ENCODE measurements at regions not wholly inside any gene's neighbourhood (a gene's known extent, or its start where the extent isn't known, plus 50 kb on each side); places are given as distances from the start of the nearest gene placed in this dataset.

- no peaks in the 10 kb centered on the region for H3K36me3 ChIP-seq (ENCODE audit: control insufficient read depth, insufficient read depth, low read length)
- H3K27me3 Mint-ChIP-seq (ENCODE audit: insufficient read depth, unreplicated experiment): peaks cover 9% of the 10 kb centered on the region
- H3K4me3 Mint-ChIP-seq (ENCODE audit: unreplicated experiment): no peak overlapping the region
These were observed 132.9 kb upstream of the FOXF1 start for GRCh38 chr16:86377251-86378022.

DNA sequence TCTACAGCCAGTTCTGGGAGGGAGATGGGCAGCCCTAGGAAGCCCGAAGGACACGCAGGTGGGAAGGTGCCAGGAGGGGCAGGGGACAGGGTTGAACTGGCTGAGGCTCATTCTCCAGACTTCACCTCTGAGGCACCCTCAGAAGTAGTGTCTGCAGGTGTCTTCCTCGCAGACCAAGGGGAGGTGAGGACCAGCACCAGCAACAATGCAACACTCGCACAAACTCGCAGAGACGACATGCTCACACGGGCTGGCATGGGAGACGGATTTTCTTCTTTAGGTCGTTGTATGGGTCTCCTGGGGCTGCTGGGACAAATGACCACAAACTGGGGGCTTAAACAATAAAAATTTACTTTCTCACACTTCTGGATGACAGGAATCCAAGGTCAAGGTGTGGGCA is 132.2 kb upstream of the FOXF1 start:
- H3K36me3 Mint-ChIP-seq (ENCODE audit: insufficient read depth, unreplicated experiment): no peaks in the 10 kb centered on the region
- H3K9me3 Mint-ChIP-seq (ENCODE audit: unreplicated experiment): peaks cover 22% of the 10 kb centered on the region
- TF ChIP-seq, protein P1, sequence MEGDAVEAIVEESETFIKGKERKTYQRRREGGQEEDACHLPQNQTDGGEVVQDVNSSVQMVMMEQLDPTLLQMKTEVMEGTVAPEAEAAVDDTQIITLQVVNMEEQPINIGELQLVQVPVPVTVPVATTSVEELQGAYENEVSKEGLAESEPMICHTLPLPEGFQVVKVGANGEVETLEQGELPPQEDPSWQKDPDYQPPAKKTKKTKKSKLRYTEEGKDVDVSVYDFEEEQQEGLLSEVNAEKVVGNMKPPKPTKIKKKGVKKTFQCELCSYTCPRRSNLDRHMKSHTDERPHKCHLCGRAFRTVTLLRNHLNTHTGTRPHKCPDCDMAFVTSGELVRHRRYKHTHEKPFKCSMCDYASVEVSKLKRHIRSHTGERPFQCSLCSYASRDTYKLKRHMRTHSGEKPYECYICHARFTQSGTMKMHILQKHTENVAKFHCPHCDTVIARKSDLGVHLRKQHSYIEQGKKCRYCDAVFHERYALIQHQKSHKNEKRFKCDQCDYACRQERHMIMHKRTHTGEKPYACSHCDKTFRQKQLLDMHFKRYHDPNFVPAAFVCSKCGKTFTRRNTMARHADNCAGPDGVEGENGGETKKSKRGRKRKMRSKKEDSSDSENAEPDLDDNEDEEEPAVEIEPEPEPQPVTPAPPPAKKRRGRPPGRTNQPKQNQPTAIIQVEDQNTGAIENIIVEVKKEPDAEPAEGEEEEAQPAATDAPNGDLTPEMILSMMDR (IDR thresholded peaks at IDR 0.05; ENCODE audit: insufficient read depth in 1 of 2, low read depth in 1 of 2, low read length in 1 of 2, severe bottlenecking in 1 of 2, unreplicated experiment in 1 of 2): no peak
- peaks cover 9% of the 10 kb centered on the region for H3K27me3 Mint-ChIP-seq (ENCODE audit: insufficient read depth, unreplicated experiment)
- H3K4me3 Mint-ChIP-seq (ENCODE audit: unreplicated experiment): no peak overlapping the region
- no peak overlapping the region for H3K4me3 ChIP-seq (ENCODE audit: low read depth, low read length)
- intact Hi-C loops (cut with micrococcal nuclease; ENCODE audit: unreplicated experiment): no loop called here
- no peak overlapping the region for H3K27ac Mint-ChIP-seq (ENCODE audit: unreplicated experiment)
- no peaks in the 10 kb centered on the region for H3K4me1 ChIP-seq
- no peak for DNase-seq
- ChIA-PET CTCF (no interaction called here), POLR2A (no interaction called here)
- no peaks in the 10 kb centered on the region for H3K9me3 ChIP-seq
- H3K36me3 ChIP-seq (ENCODE audit: control insufficient read depth, insufficient read depth, low read length): no peaks in the 10 kb centered on the region
- BruUV-seq (replicated peaks): no TSS peak
- no peaks in the 10 kb centered on the region for H3K27me3 ChIP-seq (replicated peaks; ENCODE audit: control insufficient read depth, insufficient read depth, low read length)
- peaks cover 2% of the 10 kb centered on the region for H3K4me1 Mint-ChIP-seq (ENCODE audit: low read depth, unreplicated experiment)

More at GRCh38 chr16:86377251-86378022, 132.9 kb upstream of the FOXF1 start:
- POLR2A ChIA-PET: no interaction called here
- no peak overlapping the region for H3K4me3 ChIP-seq (ENCODE audit: low read depth, low read length)
- DNase-seq: no peak
- intact Hi-C loops (cut with micrococcal nuclease; ENCODE audit: unreplicated experiment): no loop called here
- 0 out of 2 replicates have a peak, but pooled peaks cover 4% of the 10 kb centered on the region for H3K9me3 ChIP-seq
- no peaks in the 10 kb centered on the region for H3K27me3 ChIP-seq (replicated peaks; ENCODE audit: control insufficient read depth, insufficient read depth, low read length)
- TF ChIP-seq, protein P1 (IDR thresholded peaks at IDR 0.05; ENCODE audit: insufficient read depth in 1 of 2, low read depth in 1 of 2, low read length in 1 of 2, severe bottlenecking in 1 of 2, unreplicated experiment in 1 of 2): no peak
- peaks cover 19% of the 10 kb centered on the region for H3K9me3 Mint-ChIP-seq (ENCODE audit: unreplicated experiment)
- H3K4me1 ChIP-seq: no peaks in the 10 kb centered on the region
- H3K36me3 Mint-ChIP-seq (ENCODE audit: insufficient read depth, unreplicated experiment): no peaks in the 10 kb centered on the region
- H3K27ac Mint-ChIP-seq (ENCODE audit: unreplicated experiment): no peak overlapping the region
- BruUV-seq (replicated peaks): no TSS peak
- no peaks in the 10 kb centered on the region for H3K4me1 Mint-ChIP-seq (ENCODE audit: low read depth, unreplicated experiment)
- CTCF ChIA-PET: no interaction called here

DNA sequence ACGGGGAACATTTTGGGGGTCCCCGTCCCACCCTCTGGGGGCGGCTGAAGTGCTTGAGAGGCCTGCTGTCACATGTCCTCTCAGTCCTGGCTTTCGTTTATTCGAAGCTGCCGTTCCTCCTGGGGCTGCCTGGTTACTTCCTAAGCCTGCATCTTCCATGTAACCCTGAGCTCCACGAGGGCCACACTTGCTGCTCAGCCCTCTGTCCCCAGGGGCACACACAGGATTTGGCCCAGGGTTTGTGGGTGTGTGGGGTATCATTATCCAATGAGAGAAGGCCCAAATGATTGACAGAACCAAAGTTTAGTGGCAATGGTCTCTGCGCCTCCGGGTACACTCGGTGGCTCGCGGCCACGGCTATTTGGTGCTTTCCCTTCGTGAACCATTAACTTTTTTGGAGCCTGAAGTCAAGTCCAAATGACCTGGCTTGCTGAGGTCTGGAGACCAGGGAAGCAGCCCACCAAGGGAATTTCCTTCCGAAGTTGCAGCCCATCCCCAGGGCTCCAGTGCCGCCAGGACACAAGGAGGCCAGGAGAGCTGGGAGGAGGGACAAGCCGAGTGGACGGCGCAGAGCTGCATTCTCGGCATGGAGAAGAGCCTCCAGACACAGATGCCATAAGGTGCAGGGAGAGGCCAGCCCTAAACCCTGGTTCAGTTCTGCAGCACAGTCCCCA is 131.4 kb upstream of the FOXF1 start:
- CTCF ChIA-PET: interaction anchor here (0.8 kb wide), 1 partner anchor 39 kb away, joined by 5 read pairs; no protein-coding TSS in a partner anchor

More for the DNA sequence above, 131.4 kb upstream of the FOXF1 start:
- Mint-ChIP-seq H3K9me3 (ENCODE audit: unreplicated experiment) (peaks cover 30% of the 10 kb centered on the region), H3K4me1 (ENCODE audit: low read depth, unreplicated experiment) (peaks cover 10% of the 10 kb centered on the region), H3K27ac (ENCODE audit: unreplicated experiment) (no peak overlapping the region), H3K4me3 (ENCODE audit: unreplicated experiment) (no peak overlapping the region), H3K36me3 (ENCODE audit: insufficient read depth, unreplicated experiment) (no peaks in the 10 kb centered on the region), H3K27me3 (ENCODE audit: insufficient read depth, unreplicated experiment) (peaks cover 9% of the 10 kb centered on the region)
- Histone ChIP-seq H3K9me3 (no peaks in the 10 kb centered on the region), H3K36me3 (ENCODE audit: control insufficient read depth, insufficient read depth, low read length) (no peaks in the 10 kb centered on the region), H3K27me3 (replicated peaks; ENCODE audit: control insufficient read depth, insufficient read depth, low read length) (no peaks in the 10 kb centered on the region), H3K4me1 (peaks cover 6% of the 10 kb centered on the region), H3K4me3 (ENCODE audit: low read depth, low read length) (no peak overlapping the region)
- no TSS peak for BruUV-seq (replicated peaks)
- intact Hi-C loops (cut with micrococcal nuclease; ENCODE audit: unreplicated experiment): no loop called here
- no peak for DNase-seq
- POLR2A ChIA-PET: no interaction called here
- TF ChIP-seq, protein P1 (IDR thresholded peaks at IDR 0.05; ENCODE audit: insufficient read depth in 1 of 2, low read depth in 1 of 2, low read length in 1 of 2, severe bottlenecking in 1 of 2, unreplicated experiment in 1 of 2): no peak
